HTR-8/SVneo (cell line): ENCODE measurements at regions not wholly inside any gene's neighbourhood (a gene's known extent, or its start where the extent isn't known, plus 50 kb on each side); places are given as distances from the start of the nearest gene placed in this dataset.

Source experiments
- DNase-seq: peaks from one replicate; pipeline ENCODE4 v3.0.0; 2011; ENCODE audit warnings: low spot score, mixed read lengths; ENCODE audit not compliant: insufficient read length
- FAIRE-seq: peaks from 2 replicates; lab custom pipeline; 2011; peaks lifted over from hg19 to GRCh38; lab: Jason Lieb, UNC

GRCh38 chr15:97174886-97175540 is 785.5 kb upstream of the ARRDC4 start:
- FAIRE-seq = no peak
- DNase-seq = no peak

- FAIRE-seq = no peak
- DNase-seq = no peak
These were observed 783.3 kb upstream of the ARRDC4 start for GRCh38 chr15:97177151-97177577.

GRCh38 chr15:97182581-97182980 is 777.9 kb upstream of the ARRDC4 start:
- FAIRE-seq = no peak

GRCh38 chr15:97189162-97189780 is 771.2 kb upstream of the ARRDC4 start:
- DNase-seq (peak; percentile 6), FAIRE-seq (no peak)

More at GRCh38 chr15:97182581-97182980, 777.9 kb upstream of the ARRDC4 start:
- no peak for DNase-seq

GRCh38 chr15:97194750-97195149 is 765.8 kb upstream of the ARRDC4 start:
- DNase-seq (no peak), FAIRE-seq (no peak)

GRCh38 chr15:97196048-97197014 is 764.2 kb upstream of the ARRDC4 start:
- DNase-seq (no peak), FAIRE-seq (no peak)

GRCh38 chr15:97199393-97200051 is 761.0 kb upstream of the ARRDC4 start:
- FAIRE-seq = no peak
- no peak for DNase-seq

GRCh38 chr15:97200161-97200560 is 760.3 kb upstream of the ARRDC4 start:
- no peak for FAIRE-seq
- DNase-seq = no peak

GRCh38 chr15:97210277-97210676 is 750.2 kb upstream of the ARRDC4 start:
- no peak for FAIRE-seq
- DNase-seq = no peak

GRCh38 chr15:97215629-97216028 is 744.9 kb upstream of the ARRDC4 start:
- peak; percentile 13 for DNase-seq
- no peak for FAIRE-seq

GRCh38 chr15:97224191-97224641 is 736.3 kb upstream of the ARRDC4 start:
- DNase-seq (no peak), FAIRE-seq (no peak)

GRCh38 chr15:97234851-97235610 is 725.5 kb upstream of the ARRDC4 start:
- FAIRE-seq (no peak), DNase-seq (peak; percentile 38)

- FAIRE-seq (no peak), DNase-seq (no peak)
These were observed 724.9 kb upstream of the ARRDC4 start for GRCh38 chr15:97235611-97235985.

GRCh38 chr15:97236140-97236539 is 724.4 kb upstream of the ARRDC4 start:
- FAIRE-seq = no peak
- DNase-seq = no peak

- FAIRE-seq (no peak), DNase-seq (no peak)
These were observed 723.3 kb upstream of the ARRDC4 start for GRCh38 chr15:97237160-97237559.

- DNase-seq (no peak), FAIRE-seq (no peak)
These were observed 712.1 kb upstream of the ARRDC4 start for GRCh38 chr15:97248376-97248775.

- FAIRE-seq = no peak
- DNase-seq = no peak
These were observed 700.6 kb upstream of the ARRDC4 start for GRCh38 chr15:97259943-97260342.

GRCh38 chr15:97301166-97301565 is 659.3 kb upstream of the ARRDC4 start:
- DNase-seq (no peak), FAIRE-seq (no peak)

- DNase-seq (no peak), FAIRE-seq (no peak)
These were observed 644.1 kb upstream of the ARRDC4 start for GRCh38 chr15:97316362-97316761.

GRCh38 chr15:97317163-97317562 is 643.3 kb upstream of the ARRDC4 start:
- DNase-seq = no peak
- no peak for FAIRE-seq
